ENCODE measurements at regions not wholly inside any gene's neighbourhood (a gene's known extent, or its start where the extent isn't known, plus 50 kb on each side); places are given as distances from the start of the nearest gene placed in this dataset.

DNA sequence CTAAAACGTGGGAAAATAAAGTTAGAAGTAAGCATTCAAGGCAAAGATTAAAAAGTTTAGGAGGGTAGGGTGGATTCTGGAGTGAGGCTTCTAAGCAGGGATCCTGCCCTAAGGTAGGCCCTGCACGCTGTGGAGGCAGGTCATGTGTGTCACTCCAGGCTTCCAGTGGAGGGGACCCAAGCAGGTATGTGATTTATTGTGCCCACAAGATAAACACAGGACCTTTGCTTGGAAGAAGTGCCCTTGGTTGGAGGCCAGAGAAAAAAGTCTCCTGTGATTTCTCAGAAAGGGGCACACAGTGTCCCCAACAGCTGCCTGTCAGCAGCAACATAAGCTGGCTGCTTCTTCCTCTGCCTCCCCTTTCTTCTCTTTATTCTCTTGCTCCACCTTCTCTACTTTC, 110.8 kb downstream of the FOXD2 start:
- Histone ChIP-seq H3K4me2 (ENCODE audit: low read length, poor library complexity, severe bottlenecking) (no peak overlapping the region), H2BK12ac (ENCODE audit: low read length in 2 of 2) (no peak overlapping the region), H3K36me3 (ENCODE audit: control insufficient read depth in 1 of 2, insufficient read depth in 2 of 2, low read depth in 1 of 2, low read length in 2 of 2) (no peaks in the 10 kb centered on the region), H4K8ac (ENCODE audit: low read length) (no peak overlapping the region), H3K4me3 (ENCODE audit: insufficient read depth in 1 of 2, low read depth in 1 of 2, low read length in 2 of 2) (no peak overlapping the region), H3K18ac (ENCODE audit: low read depth in 1 of 2, low read length in 2 of 2) (no peak overlapping the region), H2BK5ac (ENCODE audit: low read depth, low read length, poor library complexity, severe bottlenecking) (no peak overlapping the region), H3K23ac (ENCODE audit: low read length in 2 of 2) (no peak overlapping the region), H2BK120ac (ENCODE audit: low read depth, low read length) (no peak overlapping the region), H2AFZ (ENCODE audit: low read depth, low read length) (no peak overlapping the region), H2AK5ac (ENCODE audit: low read length, severe bottlenecking) (no peak overlapping the region), H3K9me3 (ENCODE audit: control insufficient read depth, low read length) (no peaks in the 10 kb centered on the region), H3K14ac (ENCODE audit: low read length in 2 of 2) (no peak overlapping the region), H2BK15ac (ENCODE audit: low read depth, poor library complexity, severe bottlenecking) (no peak overlapping the region), H3K27ac (ENCODE audit: low read length, poor library complexity, severe bottlenecking) (no peak overlapping the region), H3K9ac (ENCODE audit: low read length) (no peak overlapping the region), H4K91ac (ENCODE audit: low read length) (no peak overlapping the region), H3K79me1 (replicated peaks; ENCODE audit: low read length, poor library complexity, severe bottlenecking) (no peaks in the 10 kb centered on the region), H3K4ac (ENCODE audit: low read depth in 1 of 2, low read length in 2 of 2) (no peak overlapping the region), H3K27me3 (ENCODE audit: control insufficient read depth in 1 of 2, insufficient read depth in 1 of 2, low read length in 2 of 2) (peaks cover 14 to 52% of the 10 kb centered on the region in 2 experiments), H3K4me1 (ENCODE audit: control insufficient read depth, insufficient read depth, low read depth, low read length) (no peaks in the 10 kb centered on the region)
- WGBS, result 66% methylated on average over 2 of the region's 2 CpGs
- DNase-seq, result no peak

DNA sequence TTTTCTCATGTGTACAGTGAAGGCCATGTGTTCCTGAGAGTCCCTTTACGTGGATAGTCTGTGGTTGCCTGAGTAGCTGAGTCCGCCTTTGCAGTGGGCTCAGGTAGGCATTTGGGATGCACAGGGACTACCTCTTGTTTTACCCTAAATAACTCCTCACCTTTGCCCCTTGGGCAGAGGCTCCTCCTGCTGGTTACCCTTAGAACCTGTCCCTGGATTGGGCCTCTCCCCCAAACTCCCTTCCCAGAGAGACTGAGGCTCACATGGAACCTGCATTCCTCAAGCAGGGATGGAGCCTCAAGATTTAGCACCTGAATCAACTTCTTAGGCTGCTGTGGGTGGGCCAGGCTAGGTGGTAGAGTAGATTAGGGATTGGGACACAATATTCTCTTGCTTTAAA, 111.7 kb downstream of the FOXD2 start:
- WGBS, result 75% methylated on average over 2 of the region's 2 CpGs
- no peak overlapping the region for H4K91ac ChIP-seq (ENCODE audit: low read length)
- H2BK15ac ChIP-seq (ENCODE audit: low read depth, poor library complexity, severe bottlenecking), result no peak overlapping the region

DNA sequence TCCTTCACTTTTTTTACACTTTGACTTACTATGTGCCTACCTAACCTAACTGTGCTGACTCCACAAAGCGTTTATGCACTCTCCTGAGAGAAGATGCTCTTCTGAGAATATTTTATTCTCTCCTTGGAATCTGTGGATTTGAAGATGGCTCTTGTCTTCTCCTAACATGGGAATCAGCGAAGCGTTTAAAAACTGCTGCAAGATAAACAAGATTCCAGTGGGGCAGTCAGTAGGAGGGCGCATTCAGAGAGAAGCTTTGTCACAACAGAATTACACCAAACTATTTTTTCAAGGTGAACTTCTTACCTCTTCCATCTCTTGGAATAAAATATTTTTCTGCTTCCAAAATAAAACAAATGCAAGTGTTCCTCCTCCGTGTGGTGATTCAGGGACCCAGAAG, 113.1 kb downstream of the FOXD2 start:
- WGBS, result 91% methylated on average over 5 of the region's 5 CpGs
- Histone ChIP-seq H3K9ac (ENCODE audit: low read length) (no peak overlapping the region), H2BK15ac (ENCODE audit: low read depth, poor library complexity, severe bottlenecking) (no peak overlapping the region), H2AK5ac (ENCODE audit: low read length, severe bottlenecking) (no peak overlapping the region), H3K4me2 (ENCODE audit: low read length, poor library complexity, severe bottlenecking) (no peak overlapping the region), H3K79me1 (replicated peaks; ENCODE audit: low read length, poor library complexity, severe bottlenecking) (no peaks in the 10 kb centered on the region), H3K23ac (ENCODE audit: low read length in 2 of 2) (no peak overlapping the region), H3K4me3 (ENCODE audit: insufficient read depth in 1 of 2, low read depth in 1 of 2, low read length in 2 of 2) (no peak overlapping the region), H3K9me3 (ENCODE audit: control insufficient read depth, low read length) (no peaks in the 10 kb centered on the region), H3K27me3 (ENCODE audit: control insufficient read depth in 1 of 2, insufficient read depth in 1 of 2, low read length in 2 of 2) (peaks cover 25 to 52% of the 10 kb centered on the region in 2 experiments), H3K4me1 (ENCODE audit: control insufficient read depth, insufficient read depth, low read depth, low read length) (no peaks in the 10 kb centered on the region), H3K14ac (ENCODE audit: low read length in 2 of 2) (no peak overlapping the region), H3K27ac (ENCODE audit: low read length, poor library complexity, severe bottlenecking) (no peak overlapping the region), H3K36me3 (ENCODE audit: control insufficient read depth in 1 of 2, insufficient read depth in 2 of 2, low read depth in 1 of 2, low read length in 2 of 2) (no peaks in the 10 kb centered on the region), H4K91ac (ENCODE audit: low read length) (no peak overlapping the region), H3K4ac (ENCODE audit: low read depth in 1 of 2, low read length in 2 of 2) (no peak overlapping the region), H4K8ac (ENCODE audit: low read length) (no peak overlapping the region), H3K18ac (ENCODE audit: low read depth in 1 of 2, low read length in 2 of 2) (no peak overlapping the region), H2BK120ac (ENCODE audit: low read depth, low read length) (no peak overlapping the region), H2BK5ac (ENCODE audit: low read depth, low read length, poor library complexity, severe bottlenecking) (no peak overlapping the region), H2BK12ac (ENCODE audit: low read length in 2 of 2) (no peak overlapping the region), H2AFZ (ENCODE audit: low read depth, low read length) (no peak overlapping the region)
- no peak for DNase-seq

More for the DNA sequence above, 111.7 kb downstream of the FOXD2 start:
- H3K9ac ChIP-seq (ENCODE audit: low read length), result no peak overlapping the region
- H2AK5ac ChIP-seq (ENCODE audit: low read length, severe bottlenecking), result no peak overlapping the region
- H3K23ac ChIP-seq (ENCODE audit: low read length in 2 of 2), result no peak overlapping the region
- no peak overlapping the region for H2BK5ac ChIP-seq (ENCODE audit: low read depth, low read length, poor library complexity, severe bottlenecking)
- no peak overlapping the region for H4K8ac ChIP-seq (ENCODE audit: low read length)
- no peak overlapping the region for H3K18ac ChIP-seq (ENCODE audit: low read depth in 1 of 2, low read length in 2 of 2)
- H3K27ac ChIP-seq (ENCODE audit: low read length, poor library complexity, severe bottlenecking), result no peak overlapping the region
- H2BK12ac ChIP-seq (ENCODE audit: low read length in 2 of 2), result no peak overlapping the region
- no peak overlapping the region for H2AFZ ChIP-seq (ENCODE audit: low read depth, low read length)
- H3K14ac ChIP-seq (ENCODE audit: low read length in 2 of 2), result no peak overlapping the region
- no peak overlapping the region for H3K4me2 ChIP-seq (ENCODE audit: low read length, poor library complexity, severe bottlenecking)
- no peak overlapping the region for H2BK120ac ChIP-seq (ENCODE audit: low read depth, low read length)
- no peaks in the 10 kb centered on the region for H3K4me1 ChIP-seq (ENCODE audit: control insufficient read depth, insufficient read depth, low read depth, low read length)
- peaks cover 20 to 53% of the 10 kb centered on the region in 2 experiments for H3K27me3 ChIP-seq (ENCODE audit: control insufficient read depth in 1 of 2, insufficient read depth in 1 of 2, low read length in 2 of 2)
- no peaks in the 10 kb centered on the region for H3K9me3 ChIP-seq (ENCODE audit: control insufficient read depth, low read length)
- no peaks in the 10 kb centered on the region for H3K79me1 ChIP-seq (replicated peaks; ENCODE audit: low read length, poor library complexity, severe bottlenecking)
- no peak overlapping the region for H3K4me3 ChIP-seq (ENCODE audit: insufficient read depth in 1 of 2, low read depth in 1 of 2, low read length in 2 of 2)
- no peak overlapping the region for H3K4ac ChIP-seq (ENCODE audit: low read depth in 1 of 2, low read length in 2 of 2)
- no peak for DNase-seq
- H3K36me3 ChIP-seq (ENCODE audit: control insufficient read depth in 1 of 2, insufficient read depth in 2 of 2, low read depth in 1 of 2, low read length in 2 of 2), result no peaks in the 10 kb centered on the region

DNA sequence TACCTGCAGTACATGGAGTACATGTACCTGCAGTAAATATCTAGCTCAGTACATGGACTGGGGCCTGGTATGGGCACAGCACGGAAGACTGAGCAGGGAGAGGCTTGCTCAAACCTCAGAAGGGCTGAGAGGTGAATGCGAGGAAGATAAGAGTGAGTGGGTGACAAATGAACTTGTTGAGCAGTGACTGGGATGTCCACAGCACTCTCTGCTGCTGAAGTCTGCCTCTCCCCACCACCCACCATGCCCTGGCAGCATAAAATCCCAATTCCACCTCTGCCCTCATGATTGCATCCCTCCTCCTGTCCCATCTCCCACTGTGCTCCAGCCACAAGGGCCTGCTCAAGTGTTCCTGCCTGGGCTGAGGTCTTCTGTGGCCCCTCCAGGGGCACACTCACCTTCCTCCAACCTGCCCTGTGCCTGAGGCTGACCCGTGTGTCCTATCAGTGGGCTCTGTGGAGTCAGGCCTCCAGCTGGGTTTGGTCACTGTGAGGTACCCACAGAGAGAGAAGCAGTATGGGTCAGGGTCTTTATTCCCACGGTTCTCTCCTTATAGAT, 114.2 kb downstream of the FOXD2 start:
- Histone ChIP-seq H3K9ac (ENCODE audit: low read length) (no peak overlapping the region), H3K18ac (ENCODE audit: low read depth in 1 of 2, low read length in 2 of 2) (no peak overlapping the region), H3K14ac (ENCODE audit: low read length in 2 of 2) (no peak overlapping the region), H2BK15ac (ENCODE audit: low read depth, poor library complexity, severe bottlenecking) (no peak overlapping the region), H3K4me1 (ENCODE audit: control insufficient read depth, insufficient read depth, low read depth, low read length) (no peaks in the 10 kb centered on the region), H3K79me1 (replicated peaks; ENCODE audit: low read length, poor library complexity, severe bottlenecking) (no peaks in the 10 kb centered on the region), H2BK12ac (ENCODE audit: low read length in 2 of 2) (no peak overlapping the region), H3K4ac (ENCODE audit: low read depth in 1 of 2, low read length in 2 of 2) (no peak overlapping the region), H3K27ac (ENCODE audit: low read length, poor library complexity, severe bottlenecking) (no peak overlapping the region), H4K8ac (ENCODE audit: low read length) (no peak overlapping the region), H2BK120ac (ENCODE audit: low read depth, low read length) (no peak overlapping the region), H3K27me3 (ENCODE audit: control insufficient read depth in 1 of 2, insufficient read depth in 1 of 2, low read length in 2 of 2) (peaks cover 33 to 59% of the 10 kb centered on the region in 2 experiments), H3K23ac (ENCODE audit: low read length in 2 of 2) (no peak overlapping the region), H2BK5ac (ENCODE audit: low read depth, low read length, poor library complexity, severe bottlenecking) (no peak overlapping the region), H3K36me3 (ENCODE audit: control insufficient read depth in 1 of 2, insufficient read depth in 2 of 2, low read depth in 1 of 2, low read length in 2 of 2) (no peaks in the 10 kb centered on the region), H4K91ac (ENCODE audit: low read length) (peak overlapping the region; percentile 10), H3K9me3 (ENCODE audit: control insufficient read depth, low read length) (no peaks in the 10 kb centered on the region), H3K4me2 (ENCODE audit: low read length, poor library complexity, severe bottlenecking) (no peak overlapping the region), H3K4me3 (ENCODE audit: insufficient read depth in 1 of 2, low read depth in 1 of 2, low read length in 2 of 2) (no peak overlapping the region), H2AK5ac (ENCODE audit: low read length, severe bottlenecking) (no peak overlapping the region), H2AFZ (ENCODE audit: low read depth, low read length) (no peak overlapping the region)
- 79% methylated on average over 3 of the region's 4 CpGs for WGBS
- DNase-seq, result no peak

All from mesenchymal stem cell (in vitro differentiated cells and primary cell).